ENCODE measurements at regions not wholly inside any gene's neighbourhood (a gene's known extent, or its start where the extent isn't known, plus 50 kb on each side); places are given as distances from the start of the nearest gene placed in this dataset.

DNA sequence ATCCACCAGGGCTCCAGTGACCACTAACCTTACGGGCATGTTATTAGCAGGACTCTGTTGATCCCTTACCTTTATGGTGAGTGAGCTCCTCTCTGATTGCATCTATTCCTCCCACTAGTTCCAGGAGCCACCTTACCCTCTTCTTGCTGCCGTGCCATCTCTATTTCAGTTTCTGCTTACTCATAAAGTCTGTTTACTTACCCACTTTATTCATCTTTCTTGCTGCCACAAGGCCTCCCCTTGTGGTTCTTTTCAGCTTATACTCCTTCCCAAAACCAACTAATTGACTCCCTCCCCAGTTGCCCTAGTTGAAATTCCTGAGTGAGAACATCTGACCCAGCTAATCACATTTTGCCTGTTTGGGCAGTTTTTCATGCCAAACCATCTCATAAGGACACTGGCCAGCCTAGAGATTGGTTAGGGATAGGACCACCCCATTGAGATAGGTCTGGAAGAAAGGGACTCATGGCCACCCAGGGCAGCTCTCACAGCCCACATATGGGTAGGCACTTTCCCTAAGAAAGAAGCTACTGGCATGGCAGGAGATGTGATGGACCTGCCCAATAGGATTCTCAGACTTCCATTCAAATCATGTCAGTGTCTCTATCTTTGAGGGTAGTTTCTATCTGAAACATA, 412.7 kb downstream of the EFNA5 start:
- no peak for DNase-seq
- peaks cover 0 to 6% (median 0%) of the 10 kb centered on the region in 12 donors for H3K4me1 ChIP-seq
- no peak for ATAC-seq
- WGBS, 4 donors: 87 to 96% (median 93%) methylated on average over 2 of the region's 2 CpGs
- no peaks in the 10 kb centered on the region for H3K9me3 ChIP-seq
- H3K36me3 ChIP-seq: no peaks in the 10 kb centered on the region
- intact Hi-C loops (cut with DNase I): no loop called here
- no peak for TF ChIP-seq POLR2A (IDR thresholded peaks at IDR 0.05)
- TF ChIP-seq, protein P1, sequence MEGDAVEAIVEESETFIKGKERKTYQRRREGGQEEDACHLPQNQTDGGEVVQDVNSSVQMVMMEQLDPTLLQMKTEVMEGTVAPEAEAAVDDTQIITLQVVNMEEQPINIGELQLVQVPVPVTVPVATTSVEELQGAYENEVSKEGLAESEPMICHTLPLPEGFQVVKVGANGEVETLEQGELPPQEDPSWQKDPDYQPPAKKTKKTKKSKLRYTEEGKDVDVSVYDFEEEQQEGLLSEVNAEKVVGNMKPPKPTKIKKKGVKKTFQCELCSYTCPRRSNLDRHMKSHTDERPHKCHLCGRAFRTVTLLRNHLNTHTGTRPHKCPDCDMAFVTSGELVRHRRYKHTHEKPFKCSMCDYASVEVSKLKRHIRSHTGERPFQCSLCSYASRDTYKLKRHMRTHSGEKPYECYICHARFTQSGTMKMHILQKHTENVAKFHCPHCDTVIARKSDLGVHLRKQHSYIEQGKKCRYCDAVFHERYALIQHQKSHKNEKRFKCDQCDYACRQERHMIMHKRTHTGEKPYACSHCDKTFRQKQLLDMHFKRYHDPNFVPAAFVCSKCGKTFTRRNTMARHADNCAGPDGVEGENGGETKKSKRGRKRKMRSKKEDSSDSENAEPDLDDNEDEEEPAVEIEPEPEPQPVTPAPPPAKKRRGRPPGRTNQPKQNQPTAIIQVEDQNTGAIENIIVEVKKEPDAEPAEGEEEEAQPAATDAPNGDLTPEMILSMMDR (IDR thresholded peaks at IDR 0.05): no peak
- H3K27me3 ChIP-seq: no peaks in the 10 kb centered on the region
- no peak overlapping the region for H3K27ac ChIP-seq
- H3K4me3 ChIP-seq: no peak overlapping the region

DNA sequence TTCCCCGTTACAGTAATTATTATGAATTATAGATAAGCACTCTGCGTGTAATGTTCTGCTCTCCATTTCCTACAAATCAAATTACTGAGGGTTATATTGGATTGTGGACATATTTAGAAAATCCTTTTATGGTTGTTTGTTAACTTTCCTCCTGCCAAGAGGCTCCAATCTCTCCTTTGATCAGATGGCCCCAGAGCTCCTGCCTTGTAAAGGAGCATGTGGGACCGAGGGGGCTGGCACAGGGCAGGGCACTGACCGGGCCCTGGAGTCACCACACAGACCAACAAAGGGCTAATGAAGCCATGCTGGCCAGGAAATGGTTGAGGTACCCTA, 415.9 kb downstream of the EFNA5 start:
- TF ChIP-seq POLR2A (IDR thresholded peaks at IDR 0.05): no peak
- TF ChIP-seq, protein P1 (IDR thresholded peaks at IDR 0.05): no peak
- Histone ChIP-seq H3K36me3 (no peaks in the 10 kb centered on the region), H3K27ac (no peak overlapping the region), H3K9me3 (no peaks in the 10 kb centered on the region), H3K4me1 (peaks cover 0 to 6% (median 0%) of the 10 kb centered on the region in 12 donors), H3K27me3 (no peaks in the 10 kb centered on the region), H3K4me3 (no peak overlapping the region)
- 88 to 98% (median 94%) methylated on average over 4 of the region's 4 CpGs for WGBS, 4 donors
- peak in 2 of 4 donors; percentile 9 to 22 for ATAC-seq
- no peak for DNase-seq
- intact Hi-C loops (cut with DNase I): no loop called here

DNA sequence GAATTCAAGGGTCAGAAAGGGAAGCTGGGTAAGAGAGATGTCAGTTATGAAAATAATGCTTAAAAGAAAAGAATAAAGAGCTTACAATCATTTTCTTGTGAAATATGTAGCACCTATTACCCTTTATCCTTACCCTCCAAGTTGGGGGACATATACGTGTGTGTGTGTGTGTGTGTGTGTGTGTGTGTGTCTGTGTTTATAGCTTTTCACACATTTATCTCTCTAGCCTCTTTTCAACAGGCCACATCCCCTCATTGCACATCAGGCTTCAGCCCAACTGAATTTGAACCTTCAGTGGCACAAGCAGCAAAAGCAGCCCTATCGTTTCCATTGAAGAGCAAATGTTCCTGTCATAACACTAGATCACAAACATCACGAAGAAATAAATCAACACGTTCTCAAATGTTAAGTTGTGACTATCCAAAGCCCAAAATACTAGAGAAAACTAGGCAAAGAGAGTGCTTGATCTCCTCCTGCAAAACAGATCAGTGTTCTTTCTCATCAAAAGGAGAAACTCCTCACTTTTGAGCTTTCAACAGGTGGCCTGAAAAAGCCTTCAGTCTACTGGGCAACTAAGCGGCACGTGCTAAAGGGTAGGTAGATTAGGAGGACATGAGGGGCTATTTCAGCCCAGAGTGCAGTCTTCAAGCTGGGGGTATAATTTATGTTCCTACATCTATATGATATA, 416.4 kb downstream of the EFNA5 start:
- 61 to 82% (median 65%) methylated on average over 6 of the region's 6 CpGs for WGBS, 4 donors
- no peaks in the 10 kb centered on the region for H3K27me3 ChIP-seq
- TF ChIP-seq POLR2A (IDR thresholded peaks at IDR 0.05): no peak
- TF ChIP-seq, protein P1 (IDR thresholded peaks at IDR 0.05): no peak
- intact Hi-C loops (cut with DNase I): no loop called here
- H3K27ac ChIP-seq: no peak overlapping the region
- DNase-seq: no peak
- no peaks in the 10 kb centered on the region for H3K9me3 ChIP-seq
- no peaks in the 10 kb centered on the region for H3K36me3 ChIP-seq
- H3K4me1 ChIP-seq: peaks cover 0 to 6% (median 0%) of the 10 kb centered on the region in 12 donors
- H3K4me3 ChIP-seq: no peak overlapping the region
- no peak for ATAC-seq

DNA sequence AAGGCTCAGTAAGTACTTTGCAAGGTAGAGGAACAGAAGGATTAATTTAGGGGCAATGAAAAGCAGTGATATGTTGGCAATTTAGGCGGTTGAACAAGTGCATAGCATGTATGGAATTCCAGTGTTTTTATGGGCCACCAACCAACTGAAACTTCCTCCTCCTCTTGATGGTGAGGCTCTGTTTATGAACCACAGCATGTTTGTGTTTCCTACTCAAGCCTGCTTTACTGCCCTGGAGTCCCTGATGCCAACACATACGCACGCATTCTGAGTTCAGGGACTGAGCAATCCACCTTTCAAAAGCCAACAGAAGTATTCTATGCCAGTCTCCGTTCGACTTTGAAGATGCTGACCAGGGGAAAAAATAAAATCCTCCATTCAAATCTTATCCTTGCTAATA, 417.5 kb downstream of the EFNA5 start:
- no peak for ATAC-seq
- 83 to 91% (median 89%) methylated on average over 5 of the region's 5 CpGs for WGBS, 4 donors
- Histone ChIP-seq H3K27me3 (no peaks in the 10 kb centered on the region), H3K4me3 (no peak overlapping the region), H3K4me1 (peaks cover 0 to 6% (median 0%) of the 10 kb centered on the region in 12 donors), H3K36me3 (no peaks in the 10 kb centered on the region), H3K9me3 (no peaks in the 10 kb centered on the region), H3K27ac (no peak overlapping the region)
- intact Hi-C loops (cut with DNase I): no loop called here
- DNase-seq: no peak
- TF ChIP-seq, protein P1 (IDR thresholded peaks at IDR 0.05): no peak
